C4-2B (cell line): ENCODE measurements at regions not wholly inside any gene's neighbourhood (a gene's known extent, or its start where the extent isn't known, plus 50 kb on each side); places are given as distances from the start of the nearest gene placed in this dataset.

Source experiments
- H3K27ac ChIP-seq: fragments of 450-650 bp; 2 replicates; pipeline ENCODE4 v1.5.1; 2017
- CTCF ChIP-seq: fragments of 450-650 bp; conservative IDR thresholded peaks from 2 replicates; pipeline ENCODE4 v1.5.1; 2017; ENCODE audit warnings: mild to moderate bottlenecking
- ZFX ChIP-seq: fragments of 450-650 bp; IDR thresholded peaks from 2 replicates; pipeline ENCODE4 v1.6.1; 2017

- TF ChIP-seq CTCF (no peak), ZFX (no peak)
- no peak overlapping the region for H3K27ac ChIP-seq
Observed at GRCh38 chr3:153590051-153590450, 428.0 kb downstream of the RAP2B start.

- TF ChIP-seq CTCF: no peak
- no peak for TF ChIP-seq ZFX
Observed at GRCh38 chr3:153591561-153592245, 429.7 kb downstream of the RAP2B start.

GRCh38 chr3:153595186-153595815 is 433.3 kb downstream of the RAP2B start:
- no peak for TF ChIP-seq ZFX
- TF ChIP-seq CTCF: peak; percentile 98
- no peak overlapping the region for H3K27ac ChIP-seq

More at GRCh38 chr3:153591561-153592245, 429.7 kb downstream of the RAP2B start:
- H3K27ac ChIP-seq: no peak overlapping the region

- peak overlapping the region; percentile 36; the same call in 1 of the 2 replicates for H3K27ac ChIP-seq
- no peak for TF ChIP-seq CTCF
- no peak for TF ChIP-seq ZFX
Observed at GRCh38 chr3:153596401-153596800, 434.4 kb downstream of the RAP2B start.

GRCh38 chr3:153599685-153600084 is 437.7 kb downstream of the RAP2B start:
- TF ChIP-seq ZFX (no peak), CTCF (no peak)

GRCh38 chr3:153600896-153601295 is 438.9 kb downstream of the RAP2B start:
- H3K27ac ChIP-seq: no peak overlapping the region

More at GRCh38 chr3:153599685-153600084, 437.7 kb downstream of the RAP2B start:
- H3K27ac ChIP-seq: peak overlapping the region; percentile 41; the same call in 1 of the 2 replicates

More at GRCh38 chr3:153600896-153601295, 438.9 kb downstream of the RAP2B start:
- TF ChIP-seq ZFX (no peak), CTCF (no peak)
